ENCODE measurements at regions not wholly inside any gene's neighbourhood (a gene's known extent, or its start where the extent isn't known, plus 50 kb on each side); places are given as distances from the start of the nearest gene placed in this dataset.

- TF ChIP-seq, protein P1, sequence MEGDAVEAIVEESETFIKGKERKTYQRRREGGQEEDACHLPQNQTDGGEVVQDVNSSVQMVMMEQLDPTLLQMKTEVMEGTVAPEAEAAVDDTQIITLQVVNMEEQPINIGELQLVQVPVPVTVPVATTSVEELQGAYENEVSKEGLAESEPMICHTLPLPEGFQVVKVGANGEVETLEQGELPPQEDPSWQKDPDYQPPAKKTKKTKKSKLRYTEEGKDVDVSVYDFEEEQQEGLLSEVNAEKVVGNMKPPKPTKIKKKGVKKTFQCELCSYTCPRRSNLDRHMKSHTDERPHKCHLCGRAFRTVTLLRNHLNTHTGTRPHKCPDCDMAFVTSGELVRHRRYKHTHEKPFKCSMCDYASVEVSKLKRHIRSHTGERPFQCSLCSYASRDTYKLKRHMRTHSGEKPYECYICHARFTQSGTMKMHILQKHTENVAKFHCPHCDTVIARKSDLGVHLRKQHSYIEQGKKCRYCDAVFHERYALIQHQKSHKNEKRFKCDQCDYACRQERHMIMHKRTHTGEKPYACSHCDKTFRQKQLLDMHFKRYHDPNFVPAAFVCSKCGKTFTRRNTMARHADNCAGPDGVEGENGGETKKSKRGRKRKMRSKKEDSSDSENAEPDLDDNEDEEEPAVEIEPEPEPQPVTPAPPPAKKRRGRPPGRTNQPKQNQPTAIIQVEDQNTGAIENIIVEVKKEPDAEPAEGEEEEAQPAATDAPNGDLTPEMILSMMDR (IDR thresholded peaks at IDR 0.05): no peak
- TF ChIP-seq POLR2A (IDR thresholded peaks at IDR 0.05): no peak
These were observed 112.5 kb upstream of the TMTC2 start for GRCh38 chr12:82574191-82574590.
